H1 (cell line): ENCODE measurements at regions not wholly inside any gene's neighbourhood (a gene's known extent, or its start where the extent isn't known, plus 50 kb on each side); places are given as distances from the start of the nearest gene placed in this dataset.
A peak's percentile ranks its signal among the peaks of the same experiment; 100 is the strongest.

ENCODE experiments used
- CTCF ChIA-PET: fragments of 300-600 bp; sonication (Branson Sonifier 250); formaldehyde crosslinking; loops from one replicate; lab custom pipeline; 2021; ENCODE audit not compliant: partially characterized antibody; lab: Charles Lee
- POLR2A ChIA-PET: fragments of 300-600 bp; sonication (Branson Sonifier 250); formaldehyde crosslinking; loops from one replicate; lab custom pipeline; 2021; ENCODE audit warnings: inconsistent platforms; ENCODE audit not compliant: partially characterized antibody; lab: Charles Lee
- DNase-seq, 2 experiments: peaks; one replicate each; pipeline versions ENCODE4 v3.0.0 to v3.0.0-alpha.2; 2010 to 2022; ENCODE audit warnings: low spot score in 2 of 2, low read depth in 1 of 2, mixed read lengths in 1 of 2
- FAIRE-seq: peaks from 2 replicates; lab custom pipeline; 2011; peaks lifted over from hg19 to GRCh38; lab: Jason Lieb, UNC
- H2AFZ ChIP-seq: 2 replicates; pipeline ENCODE4 v1.8.1; 2012; ENCODE audit warnings: low read length, inconsistent platforms
- H2AK5ac ChIP-seq: 2 replicates; pipeline ENCODE4 v1.6.1; 2013; ENCODE audit warnings: low read depth, low read length
- H2BK120ac ChIP-seq: replicated peaks from 2 replicates; pipeline ENCODE3; 2013; ENCODE audit warnings: low read depth, low read length, inconsistent platforms
- H2BK12ac ChIP-seq: 2 replicates; pipeline ENCODE4 v1.6.1; 2013; ENCODE audit warnings: low read depth, low read length
- H2BK15ac ChIP-seq: 2 replicates; pipeline ENCODE4 v1.6.1; 2013; ENCODE audit warnings: low read length
- H2BK20ac ChIP-seq: 2 replicates; pipeline ENCODE4 v1.6.1; 2013; ENCODE audit warnings: low read length
- H2BK5ac ChIP-seq: 2 replicates; pipeline ENCODE4 v1.6.1; 2013; ENCODE audit warnings: low read depth, low read length
- H3K14ac ChIP-seq: 2 replicates; pipeline ENCODE4 v1.6.1; 2013; ENCODE audit warnings: inconsistent platforms; ENCODE audit not compliant: insufficient read length
- H3K18ac ChIP-seq: 2 replicates; pipeline ENCODE4 v1.6.1; 2013; ENCODE audit warnings: low read length; ENCODE audit errors: extremely low read depth
- H3K23ac ChIP-seq: 2 replicates; pipeline ENCODE4 v1.6.1; 2013; ENCODE audit warnings: inconsistent platforms; ENCODE audit not compliant: insufficient read length
- H3K23me2 ChIP-seq: 2 replicates; pipeline ENCODE4 v1.6.1; 2013; ENCODE audit warnings: low read depth, low read length
- H3K27ac ChIP-seq: 2 replicates; pipeline ENCODE4 v1.6.1; 2011; ENCODE audit warnings: low read depth, low read length, inconsistent platforms
- H3K27me3 ChIP-seq, 4 experiments: replicated peaks in 1 of 4; 1 replicate in 1 of 4; 2 replicates in 3 of 4; pipeline versions ENCODE4 v1.6.1 to v1.8.1; 2011 to 2013; ENCODE audit warnings: low read length in 3 of 4, mild to moderate bottlenecking in 3 of 4, inconsistent platforms in 2 of 4, mixed read lengths in 2 of 4, moderate library complexity in 1 of 4; ENCODE audit not compliant: control insufficient read depth in 3 of 4, insufficient read depth in 3 of 4; ENCODE audit errors: extremely low read depth in 1 of 4
- H3K36me3 ChIP-seq, 4 experiments: 2 replicates each; pipeline versions ENCODE4 v1.6.1 to v1.8.1; 2011 to 2013; ENCODE audit warnings: mild to moderate bottlenecking in 4 of 4, low read length in 3 of 4, moderate library complexity in 2 of 4, control low read depth in 1 of 4, inconsistent platforms in 1 of 4; ENCODE audit not compliant: insufficient read depth in 4 of 4, control insufficient read depth in 2 of 4
- H3K4ac ChIP-seq: replicated peaks from 2 replicates; pipeline ENCODE3; 2013; ENCODE audit warnings: low read length, low read depth, mixed read lengths, inconsistent platforms; ENCODE audit not compliant: insufficient read length
- H3K4me1 ChIP-seq, 4 experiments: replicated peaks in 1 of 4; 1 replicate in 1 of 4; 2 replicates in 3 of 4; pipeline versions ENCODE4 v1.6.1 to v1.8.1; 2011 to 2013; ENCODE audit warnings: low read length in 3 of 4, inconsistent platforms in 2 of 4, mixed read lengths in 1 of 4; ENCODE audit not compliant: insufficient read depth in 4 of 4, control insufficient read depth in 3 of 4
- H3K4me2 ChIP-seq, 2 experiments: 2 replicates each; pipeline versions ENCODE4 v1.6.1 to v1.8.1; 2011 to 2013; ENCODE audit warnings: low read depth in 2 of 2, low read length in 2 of 2, control low read depth in 1 of 2, inconsistent platforms in 1 of 2, mild to moderate bottlenecking in 1 of 2; ENCODE audit not compliant: insufficient read depth in 1 of 2
- H3K4me3 ChIP-seq, 4 experiments: fragments of 200-600, 300-600 bp in 1 of 4; sonication (generic), shearing (Covaris generic), sonication (Bioruptor Twin) in 1 of 4; 2 replicates each; pipeline versions ENCODE4 v1.5.1 to v1.8.1; 2011 to 2016; ENCODE audit warnings: low read length in 4 of 4, low read depth in 3 of 4, control low read depth in 2 of 4, inconsistent platforms in 2 of 4, mild to moderate bottlenecking in 2 of 4, mixed read lengths in 1 of 4, moderate library complexity in 1 of 4; ENCODE audit not compliant: insufficient read depth in 2 of 4; ENCODE audit errors: extremely low read depth in 1 of 4
- H3K56ac ChIP-seq: replicated peaks from 2 replicates; pipeline ENCODE3; 2013; ENCODE audit warnings: low read depth, mild to moderate bottlenecking, mixed read lengths, low read length, inconsistent platforms; ENCODE audit not compliant: insufficient read length
- H3K79me1 ChIP-seq: 2 replicates; pipeline ENCODE4 v1.6.1; 2013; ENCODE audit warnings: low read depth, low read length, control low read depth
- H3K79me2 ChIP-seq, 2 experiments: 2 replicates each; pipeline versions ENCODE4 v1.6.1 to v1.8.1; 2012 to 2013; ENCODE audit warnings: low read length in 2 of 2, mild to moderate bottlenecking in 2 of 2, inconsistent platforms in 1 of 2; ENCODE audit not compliant: insufficient read depth in 2 of 2, control insufficient read depth in 1 of 2
- H3K9ac ChIP-seq, 4 experiments: replicated peaks in 1 of 4; 1 replicate in 1 of 4; 2 replicates in 3 of 4; pipeline versions ENCODE4 v1.6.1 to v1.8.1; 2011 to 2013; ENCODE audit warnings: low read depth in 3 of 4, low read length in 3 of 4, control low read depth in 2 of 4, mild to moderate bottlenecking in 2 of 4, moderate library complexity in 2 of 4, inconsistent platforms in 1 of 4; ENCODE audit errors: extremely low read depth in 1 of 4
- H3K9me3 ChIP-seq, 2 experiments: 2 replicates each; pipeline versions ENCODE4 v1.6.1 to v1.8.1; 2012 to 2013; ENCODE audit warnings: mild to moderate bottlenecking in 2 of 2, moderate library complexity in 2 of 2, control low read depth in 1 of 2, inconsistent platforms in 1 of 2, low read depth in 1 of 2, low read length in 1 of 2, mixed read lengths in 1 of 2; ENCODE audit not compliant: insufficient read depth in 2 of 2
- H4K20me1 ChIP-seq, 2 experiments: replicated peaks in 1 of 2; 2 replicates each; pipeline versions ENCODE3 to v1.8.1; 2011 to 2013; ENCODE audit warnings: inconsistent platforms in 2 of 2, low read length in 2 of 2, mild to moderate bottlenecking in 1 of 2; ENCODE audit not compliant: insufficient read depth in 2 of 2, control insufficient read depth in 1 of 2
- H4K5ac ChIP-seq: 2 replicates; pipeline ENCODE4 v1.6.1; 2013; ENCODE audit warnings: low read length, low read depth, mixed read lengths, inconsistent platforms; ENCODE audit not compliant: insufficient read length
- H4K8ac ChIP-seq: 2 replicates; pipeline ENCODE4 v1.8.0; 2013; ENCODE audit warnings: mild to moderate bottlenecking, moderate library complexity, low read length, inconsistent platforms; ENCODE audit not compliant: insufficient read depth; ENCODE audit errors: extremely low read depth
- H4K91ac ChIP-seq: replicated peaks from 2 replicates; pipeline ENCODE3; 2013; ENCODE audit warnings: low read length, mixed read lengths, inconsistent platforms; ENCODE audit not compliant: insufficient read length
- BCL11A ChIP-seq, 2 experiments: IDR thresholded peaks; one replicate each; pipeline ENCODE4 v1.6.1; 2011; ENCODE audit warnings: low read depth in 2 of 2, low read length in 2 of 2, mild to moderate bottlenecking in 2 of 2
- CREB1 ChIP-seq: IDR thresholded peaks from 2 replicates; pipeline ENCODE4 v1.6.1; 2012; ENCODE audit warnings: inconsistent platforms
- CTBP2 ChIP-seq: IDR thresholded peaks from 2 replicates; pipeline ENCODE4 v1.7.0; 2011; ENCODE audit warnings: borderline replicate concordance, mild to moderate bottlenecking, moderate library complexity, mixed read lengths, low read length; ENCODE audit not compliant: insufficient read depth, insufficient read length
- NRF1 ChIP-seq: IDR thresholded peaks from 2 replicates; pipeline ENCODE4 v1.6.1; 2011; ENCODE audit warnings: mild to moderate bottlenecking, low read depth, low read length, improper control_type of control experiment
- PHF8 ChIP-seq: fragments of 200-600 bp; sonication (generic); conservative IDR thresholded peaks from 2 replicates; pipeline ENCODE4 v1.7.1; 2012; ENCODE audit warnings: low read depth, mild to moderate bottlenecking, inconsistent platforms, low read length, moderate library complexity
- RBBP5 ChIP-seq: IDR thresholded peaks from 2 replicates; pipeline ENCODE4 v1.7.1; 2012; ENCODE audit warnings: low read depth, mild to moderate bottlenecking, inconsistent platforms, low read length, moderate library complexity, borderline replicate concordance
- RNF2 ChIP-seq: fragments of 200-900, 300-1000 bp; sonication (generic); IDR thresholded peaks from 2 replicates; pipeline ENCODE4 v1.7.1; 2016; ENCODE audit warnings: borderline replicate concordance, low read depth, mild to moderate bottlenecking, antibody characterized with exemption, low read length; ENCODE audit not compliant: poor library complexity, severe bottlenecking; ENCODE audit errors: missing control alignments
- RXRA ChIP-seq: IDR thresholded peaks from 2 replicates; pipeline ENCODE4 v1.6.1; 2011; ENCODE audit warnings: low read depth, mild to moderate bottlenecking, low read length, moderate library complexity; ENCODE audit not compliant: insufficient read depth
- SIN3A ChIP-seq, 2 experiments: IDR thresholded peaks in 1 of 2; conservative IDR thresholded peaks in 1 of 2; 2 replicates each; pipeline ENCODE4 v1.6.1; 2011 to 2012; ENCODE audit warnings: low read length in 2 of 2, improper control_type of control experiment in 1 of 2, low read depth in 1 of 2, mild to moderate bottlenecking in 1 of 2
- SP1 ChIP-seq: IDR thresholded peaks from 2 replicates; pipeline ENCODE4 v1.6.1; 2011; ENCODE audit warnings: low read depth, low read length
- YY1 ChIP-seq: IDR thresholded peaks from 2 replicates; pipeline ENCODE4 v1.6.1; 2011; ENCODE audit warnings: low read depth, mild to moderate bottlenecking, low read length
- WGBS, 2 experiments: shearing (Covaris generic) in 1 of 2; methylation state at CpG; one replicate each; pipeline versions ENCODE4 v1.1.6 to v1.1.7; 2013 to 2015; ENCODE audit warnings: low lambda C conversion rate in 2 of 2, mixed read lengths in 2 of 2, inconsistent platforms in 1 of 2, low coverage in 1 of 2, missing lambda C conversion rate in 1 of 2; ENCODE audit not compliant: insufficient replicate concordance in 2 of 2, insufficient coverage in 1 of 2, insufficient read length in 1 of 2; ENCODE audit errors: extremely low coverage in 1 of 2, missing lambda C conversion rate in 1 of 2; 5-methylcytosine and 5-hydroxymethylcytosine counted together
- TF ChIP-seq, protein P1 (sequence below): IDR thresholded peaks from 2 replicates; pipeline ENCODE4 v1.6.1; 2012; ENCODE audit warnings: inconsistent platforms

DNA sequence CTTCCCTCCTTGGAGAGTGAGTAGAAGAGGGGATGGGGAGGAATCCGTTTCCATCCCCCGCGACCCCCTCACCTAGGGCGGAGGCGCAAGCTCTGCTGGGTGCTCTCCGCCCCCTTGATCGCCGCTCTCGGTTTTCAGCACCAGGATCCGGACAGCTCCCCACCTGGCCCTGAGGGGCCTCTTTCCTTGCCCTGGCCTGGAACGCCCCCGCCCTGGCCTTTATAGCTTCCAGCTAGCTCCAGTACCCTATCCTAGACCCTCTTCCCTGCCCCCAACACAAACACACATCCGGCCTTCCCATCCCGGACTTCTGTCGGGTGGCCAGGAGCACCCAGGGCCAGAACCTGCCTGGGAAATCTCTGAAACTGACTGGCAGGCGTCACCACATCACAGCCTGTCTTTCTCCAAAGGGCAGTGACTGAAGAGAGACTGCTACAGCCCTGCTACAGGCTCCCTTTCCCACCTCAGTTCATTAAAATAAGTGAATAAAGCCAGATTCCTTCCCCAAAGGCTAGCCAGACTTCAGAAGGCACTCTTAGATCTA, 72.3 kb upstream of the LEP start:
- Histone ChIP-seq H3K4ac (no peak overlapping the region), H4K91ac (no peak overlapping the region), H3K36me3 (no peaks in the 10 kb centered on the region), H3K9me3 (no peaks in the 10 kb centered on the region), H4K8ac (no peak overlapping the region), H3K9ac (no peak overlapping the region), H4K5ac (no peak overlapping the region), H2BK20ac (no peak overlapping the region), H3K4me1 (peaks cover 2 to 28% (median 19%) of the 10 kb centered on the region in 4 experiments), H2BK5ac (no peak overlapping the region), H3K79me2 (no peaks in the 10 kb centered on the region), H3K23ac (no peak overlapping the region), H3K14ac (no peak overlapping the region), H3K18ac (no peak overlapping the region; the same call in 1 of the 2 replicates), H2BK12ac (0 out of 2 replicates have a peak overlapping the region, but pooled peaks have one; percentile 27), H2BK15ac (no peak overlapping the region), H3K27me3 (peaks cover 37 to 74% (median 64%) of the 10 kb centered on the region in 4 experiments), H3K27ac (no peak overlapping the region), H2BK120ac (no peak overlapping the region), H3K4me2 (peak overlapping the region; percentile 82 to 100), H3K79me1 (no peaks in the 10 kb centered on the region), H3K56ac (no peak overlapping the region), H2AFZ (no peak overlapping the region), H2AK5ac (no peak overlapping the region), H4K20me1 (peaks cover 5 to 13% of the 10 kb centered on the region in 2 experiments), H3K23me2 (peaks cover 18% of the 10 kb centered on the region), H3K4me3 (peak overlapping the region; percentile 25 to 87 (median 38); a peak in 7 of 8 replicates)
- CTCF ChIA-PET, result interaction anchor here (0.6 to 10.6 kb wide), 7 partner anchors 10 to 559 kb away, joined by 3 to 131 read pairs (median 4); no protein-coding TSS in a partner anchor
- POLR2A ChIA-PET, result interaction anchor here (1.2 to 2.3 kb wide), 2 partner anchors 23 to 62 kb away, joined by 3 to 11 read pairs; no protein-coding TSS in a partner anchor
- WGBS, 2 experiments, result 3% methylated on average over 16 of the region's 16 CpGs; no CpG with 5 or more reads in 1 of the 2 experiments
- FAIRE-seq, result peak; percentile 60
- DNase-seq, result peak; percentile 51 to 96
- peak; percentile 93 to 99 for TF ChIP-seq SIN3A (conservative IDR thresholded peaks at IDR 0.05 in 1 of 2, IDR thresholded peaks at IDR 0.05 in 1 of 2; ENCODE audit: low read depth in 1 of 2, low read length in 2 of 2)
- TF ChIP-seq NRF1, result no peak
- TF ChIP-seq RXRA, result 0 out of 2 replicates have a peak, but pooled peaks have one; percentile 26
- TF ChIP-seq PHF8, result no peak
- TF ChIP-seq YY1, result no peak; the same call in 1 of the 2 replicates
- peak; percentile 34 for TF ChIP-seq CTBP2
- no peak for TF ChIP-seq RNF2
- TF ChIP-seq, protein P1, sequence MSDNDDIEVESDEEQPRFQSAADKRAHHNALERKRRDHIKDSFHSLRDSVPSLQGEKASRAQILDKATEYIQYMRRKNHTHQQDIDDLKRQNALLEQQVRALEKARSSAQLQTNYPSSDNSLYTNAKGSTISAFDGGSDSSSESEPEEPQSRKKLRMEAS, result peak; percentile 51; the same call in 1 of the 2 replicates
- TF ChIP-seq SP1, result peak; percentile 68; the same call in 1 of the 2 replicates
- no peak for TF ChIP-seq BCL11A (IDR thresholded peaks at IDR 0.05; ENCODE audit: low read depth in 2 of 2, low read length in 2 of 2)
- no peak for TF ChIP-seq CREB1
- TF ChIP-seq RBBP5, result no peak
